ENCODE measurements at regions not wholly inside any gene's neighbourhood (a gene's known extent, or its start where the extent isn't known, plus 50 kb on each side); places are given as distances from the start of the nearest gene placed in this dataset.
"Not testable (repeated sequence)": the region's sequence is repeated elsewhere in the genome, so short reads cannot be mapped to it uniquely, and the experiment has no call there.

DNA sequence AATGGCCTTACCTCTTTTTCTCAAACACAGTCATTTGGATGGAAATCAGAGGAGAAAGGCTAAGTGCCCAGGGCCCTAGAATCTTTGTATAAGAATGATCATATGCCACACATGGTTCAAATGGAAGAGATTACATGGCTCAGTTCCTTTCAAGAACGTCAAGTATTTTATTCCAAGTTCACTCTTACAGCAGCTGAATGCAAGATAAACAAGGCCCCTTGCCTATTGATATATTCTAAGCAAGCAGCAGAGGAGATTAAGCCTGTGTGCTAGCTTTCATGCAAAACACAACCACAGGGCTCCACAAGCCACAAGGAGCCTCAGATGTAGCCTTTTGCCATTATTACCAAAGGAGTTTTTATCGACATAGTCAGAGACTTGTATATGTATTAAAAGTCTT, 55.3 kb upstream of the SLCO6A1 start:
- Mint-ChIP-seq H3K36me3 (ENCODE audit: low read depth) (no peaks in the 10 kb centered on the region), H3K27me3 (peaks cover 8% of the 10 kb centered on the region), H3K4me1 (no peaks in the 10 kb centered on the region), H3K4me3 (no peak overlapping the region), H3K27ac (no peak overlapping the region)
- ATAC-seq (no peak), DNase-seq (no peak)
- H3K9me3 ChIP-seq (ENCODE audit: control insufficient read depth, low read length, poor library complexity, severe bottlenecking), result no peaks in the 10 kb centered on the region

DNA sequence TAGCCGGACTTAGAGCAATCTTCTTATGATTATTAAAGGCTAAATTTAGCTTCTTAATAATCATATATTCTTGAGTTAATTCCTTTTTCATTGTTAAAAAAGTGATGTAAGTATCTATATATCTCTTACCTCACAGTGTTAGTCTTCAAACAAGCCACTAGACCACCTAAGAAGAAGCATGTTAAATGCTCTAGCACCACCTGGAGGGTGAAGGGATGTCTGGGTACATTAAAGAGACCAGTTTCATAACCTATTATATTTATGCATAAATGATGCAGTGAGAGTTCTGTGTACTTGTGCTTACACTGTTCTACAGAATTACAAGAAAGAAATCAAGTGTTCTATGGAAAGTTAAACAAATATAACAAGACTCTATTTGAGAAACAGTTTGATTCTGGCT, 55.9 kb upstream of the SLCO6A1 start:
- H3K36me3 Mint-ChIP-seq (ENCODE audit: low read depth), result no peaks in the 10 kb centered on the region
- H3K9me3 ChIP-seq (ENCODE audit: control insufficient read depth, low read length, poor library complexity, severe bottlenecking), result no peaks in the 10 kb centered on the region
- DNase-seq (no peak), ATAC-seq (no peak)
- no peaks in the 10 kb centered on the region for H3K4me1 Mint-ChIP-seq
- H3K27ac Mint-ChIP-seq, result no peak overlapping the region
- H3K27me3 Mint-ChIP-seq, result peaks cover 15% of the 10 kb centered on the region
- H3K4me3 Mint-ChIP-seq, result no peak overlapping the region

DNA sequence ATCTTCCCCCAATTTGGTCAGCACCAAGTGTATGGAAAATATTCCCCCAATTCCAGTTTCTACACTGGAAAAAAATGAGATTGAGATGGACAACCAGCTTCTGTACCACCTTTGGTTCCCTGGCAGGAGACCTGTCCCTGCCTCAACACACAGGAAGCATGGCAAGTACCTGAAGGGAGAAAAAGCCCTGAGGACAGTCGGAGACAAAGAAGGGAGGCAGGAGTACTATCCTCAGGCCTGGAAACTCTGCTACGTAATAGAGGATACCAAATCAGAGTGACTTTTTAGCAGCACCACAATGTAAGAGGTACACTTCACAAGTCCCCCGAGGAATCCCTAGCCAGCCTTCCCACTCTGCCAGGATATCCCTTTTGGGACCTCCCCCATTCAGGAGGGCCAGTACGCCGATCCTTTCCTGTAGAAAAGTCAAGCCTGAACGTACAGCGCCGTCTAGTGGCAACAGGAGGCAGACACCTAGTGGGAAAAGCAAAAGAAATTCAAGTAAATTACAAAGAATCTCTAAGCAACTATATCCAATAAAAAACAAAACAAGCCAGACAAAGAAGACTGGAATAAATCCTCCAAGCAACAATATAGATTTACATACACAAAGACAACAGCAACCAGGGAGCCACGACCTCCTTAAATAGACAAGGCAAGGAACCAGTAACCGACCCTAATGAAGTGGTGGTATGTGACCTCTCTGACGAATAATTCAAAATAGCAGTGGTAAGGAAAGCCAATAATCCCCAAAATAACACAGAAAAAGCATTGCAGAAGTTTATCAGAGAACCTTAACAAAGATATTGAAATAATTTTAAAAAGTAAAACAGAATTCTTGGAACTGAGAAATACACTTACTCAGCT, 63.3 kb upstream of the SLCO6A1 start:
- Mint-ChIP-seq H3K27me3 (peaks cover 15% of the 10 kb centered on the region), H3K36me3 (ENCODE audit: low read depth) (no peaks in the 10 kb centered on the region), H3K27ac (no peak overlapping the region), H3K4me1 (no peaks in the 10 kb centered on the region), H3K4me3 (no peak overlapping the region)
- H3K9me3 ChIP-seq (ENCODE audit: control insufficient read depth, low read length, poor library complexity, severe bottlenecking), result no peaks in the 10 kb centered on the region
- no peak for DNase-seq
- no peak for ATAC-seq

DNA sequence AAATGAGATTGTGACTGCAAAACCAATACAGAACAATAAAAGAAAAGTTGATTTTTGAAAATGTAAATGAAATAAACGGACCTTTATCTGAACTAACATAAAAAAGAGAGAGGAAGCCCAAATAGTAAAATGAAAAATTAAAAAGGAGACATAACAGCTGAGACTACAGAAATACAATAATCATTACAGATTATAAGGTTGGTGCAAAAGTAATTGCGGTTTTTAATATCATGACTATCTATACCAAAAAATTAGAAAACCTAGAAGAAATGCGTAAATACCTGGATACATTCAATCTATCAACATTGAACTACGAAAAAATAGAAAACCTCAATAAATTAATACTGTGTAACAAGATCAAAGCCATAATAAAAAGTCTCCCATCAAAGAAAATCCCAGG, 71.9 kb upstream of the SLCO6A1 start:
- ATAC-seq (no peak), DNase-seq (no peak)
- Mint-ChIP-seq H3K36me3 (ENCODE audit: low read depth) (no peaks in the 10 kb centered on the region), H3K4me1 (peaks cover 2% of the 10 kb centered on the region), H3K27me3 (peaks cover 22% of the 10 kb centered on the region), H3K27ac (no peak overlapping the region), H3K4me3 (no peak overlapping the region)
- no peaks in the 10 kb centered on the region for H3K9me3 ChIP-seq (ENCODE audit: control insufficient read depth, low read length, poor library complexity, severe bottlenecking)

DNA sequence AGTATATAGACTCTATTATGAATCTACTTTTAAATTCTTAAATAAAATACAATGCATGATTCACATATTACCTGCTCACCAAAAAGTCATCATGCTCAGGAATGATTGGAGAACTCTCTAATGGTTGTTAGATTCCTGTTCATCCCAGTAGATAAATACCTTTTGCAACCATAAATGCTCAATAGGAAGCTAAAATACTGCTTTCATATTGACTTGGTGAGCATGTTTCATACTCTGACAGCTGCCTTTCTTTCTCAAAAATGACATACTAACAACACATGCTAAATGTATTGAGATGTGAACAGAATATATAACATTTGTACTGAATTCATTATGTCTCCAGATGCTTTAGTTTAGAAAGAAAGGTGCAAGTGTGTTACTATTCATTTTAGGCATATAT, 79.6 kb upstream of the SLCO6A1 start:
- no peak for DNase-seq
- no peak overlapping the region for H3K27ac Mint-ChIP-seq
- no peak overlapping the region for H3K4me3 Mint-ChIP-seq
- ATAC-seq, result no peak
- H3K4me1 Mint-ChIP-seq, result peaks cover 2% of the 10 kb centered on the region
- H3K36me3 Mint-ChIP-seq (ENCODE audit: low read depth), result no peaks in the 10 kb centered on the region
- peaks cover 17% of the 10 kb centered on the region for H3K27me3 Mint-ChIP-seq
- no peaks in the 10 kb centered on the region for H3K9me3 ChIP-seq (ENCODE audit: control insufficient read depth, low read length, poor library complexity, severe bottlenecking)

DNA sequence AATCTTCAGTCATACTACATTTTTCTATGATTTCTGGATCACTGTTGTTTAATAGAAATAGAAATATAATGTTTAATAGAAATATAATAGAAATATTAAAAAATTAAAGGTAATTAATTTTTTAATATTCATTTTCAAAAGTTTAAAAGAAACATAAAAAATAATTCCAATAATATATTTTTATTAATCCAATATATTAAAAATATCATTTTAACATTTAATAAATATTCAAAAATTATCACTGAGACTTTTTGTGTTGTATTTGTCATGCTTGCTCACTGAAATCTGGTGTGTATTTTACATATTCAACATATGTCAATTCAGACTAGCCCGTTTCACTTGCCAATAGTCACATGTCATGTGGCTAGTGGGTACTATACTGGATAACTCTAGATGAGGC, 80.6 kb upstream of the SLCO6A1 start:
- DNase-seq (no peak), ATAC-seq (no peak)

DNA sequence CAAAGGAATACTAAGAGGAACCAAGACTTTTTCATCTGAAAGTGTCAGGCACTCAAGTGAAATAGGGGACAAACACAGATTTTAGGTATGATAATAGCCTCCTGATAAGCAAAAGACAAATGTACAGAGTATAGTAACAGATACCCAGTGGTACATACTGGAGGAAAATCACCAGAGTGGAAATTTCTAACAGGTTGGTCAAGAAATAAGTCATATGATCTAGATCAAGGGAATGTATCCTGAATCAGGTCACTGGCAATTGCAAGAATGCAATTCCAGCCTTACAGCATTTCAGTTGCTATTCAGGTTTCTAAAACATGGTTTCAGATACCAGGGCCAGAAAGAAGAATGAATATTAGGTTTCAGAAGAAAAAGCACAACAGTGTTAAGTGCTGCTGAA, 82.2 kb upstream of the SLCO6A1 start:
- Mint-ChIP-seq H3K27ac (no peak overlapping the region), H3K36me3 (ENCODE audit: low read depth) (no peaks in the 10 kb centered on the region), H3K4me1 (peaks cover 4% of the 10 kb centered on the region), H3K4me3 (no peak overlapping the region), H3K27me3 (peaks cover 24% of the 10 kb centered on the region)
- no peak for ATAC-seq
- DNase-seq, result no peak
- H3K9me3 ChIP-seq (ENCODE audit: control insufficient read depth, low read length, poor library complexity, severe bottlenecking), result no peaks in the 10 kb centered on the region

More for the DNA sequence above, 80.6 kb upstream of the SLCO6A1 start:
- peaks cover 4% of the 10 kb centered on the region for H3K4me1 Mint-ChIP-seq
- H3K9me3 ChIP-seq (ENCODE audit: control insufficient read depth, low read length, poor library complexity, severe bottlenecking), result no peaks in the 10 kb centered on the region
- peaks cover 17% of the 10 kb centered on the region for H3K27me3 Mint-ChIP-seq
- H3K36me3 Mint-ChIP-seq (ENCODE audit: low read depth), result no peaks in the 10 kb centered on the region
- H3K4me3 Mint-ChIP-seq, result no peak overlapping the region
- no peak overlapping the region for H3K27ac Mint-ChIP-seq

DNA sequence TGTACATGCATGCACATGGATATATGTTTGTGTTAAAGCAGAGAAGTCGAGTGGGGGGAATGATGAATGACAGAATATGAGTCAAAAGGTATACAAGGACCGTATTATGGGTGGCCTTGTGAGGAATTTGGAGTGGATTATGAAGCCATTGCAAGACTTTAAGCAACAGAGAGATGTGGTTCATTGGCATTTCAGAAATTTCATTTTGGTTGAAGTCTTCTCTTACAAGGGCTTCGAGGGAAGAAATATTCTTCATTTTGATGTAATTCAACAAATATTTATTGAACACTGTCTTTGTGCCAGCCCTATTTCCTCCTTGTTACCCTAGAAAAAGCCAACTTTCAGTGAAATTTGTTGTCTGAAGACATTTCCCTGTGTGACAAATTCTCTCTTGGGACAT, 83.9 kb upstream of the SLCO6A1 start:
- no peak overlapping the region for H3K4me3 Mint-ChIP-seq
- peaks cover 4% of the 10 kb centered on the region for H3K4me1 Mint-ChIP-seq
- ATAC-seq (no peak), DNase-seq (no peak)
- peaks cover 22% of the 10 kb centered on the region for H3K27me3 Mint-ChIP-seq
- H3K27ac Mint-ChIP-seq, result no peak overlapping the region
- no peaks in the 10 kb centered on the region for H3K9me3 ChIP-seq (ENCODE audit: control insufficient read depth, low read length, poor library complexity, severe bottlenecking)
- no peaks in the 10 kb centered on the region for H3K36me3 Mint-ChIP-seq (ENCODE audit: low read depth)

DNA sequence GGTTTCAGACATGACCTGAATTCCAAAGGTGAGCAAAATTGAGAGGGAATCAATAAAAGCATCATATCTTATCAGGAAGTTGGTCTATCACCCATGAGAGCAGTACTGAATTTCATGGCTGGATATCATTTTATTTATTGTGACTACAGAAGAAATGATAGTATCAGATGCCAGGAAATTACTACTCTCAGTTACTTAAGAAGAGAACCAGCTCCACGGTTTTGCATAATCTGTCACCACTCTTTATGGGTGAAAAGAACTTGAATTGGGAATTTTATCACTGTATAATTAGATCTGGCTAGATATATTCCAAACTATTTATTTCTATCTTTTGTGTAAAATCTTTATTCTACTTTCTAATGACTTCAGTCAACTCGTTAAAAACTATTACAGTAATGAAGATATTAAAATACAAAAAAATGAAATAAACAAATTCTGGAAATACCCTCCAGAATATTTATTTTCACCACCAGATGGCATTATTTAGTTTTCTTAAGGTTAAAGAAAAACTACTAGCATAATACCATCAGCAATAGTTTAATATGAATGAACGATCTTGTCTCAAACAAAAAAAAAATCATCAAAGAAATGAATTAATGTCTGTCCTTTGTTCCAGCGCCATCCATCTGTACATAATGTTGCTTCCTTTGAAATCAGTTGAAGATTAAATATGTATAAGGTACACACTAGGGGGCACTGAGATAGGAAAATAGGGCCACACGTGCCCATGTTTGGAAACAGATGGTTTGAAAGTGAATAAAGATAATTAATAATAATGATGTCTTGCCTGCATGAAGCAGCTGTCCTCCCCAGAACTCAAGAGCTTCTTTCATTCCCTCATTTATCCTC, 84.7 kb upstream of the SLCO6A1 start:
- no peaks in the 10 kb centered on the region for H3K36me3 Mint-ChIP-seq (ENCODE audit: low read depth)
- no peak overlapping the region for H3K4me3 Mint-ChIP-seq
- DNase-seq, result no peak
- ATAC-seq, result no peak
- H3K4me1 Mint-ChIP-seq, result peaks cover 4% of the 10 kb centered on the region
- H3K27me3 Mint-ChIP-seq, result peaks cover 28% of the 10 kb centered on the region
- no peaks in the 10 kb centered on the region for H3K9me3 ChIP-seq (ENCODE audit: control insufficient read depth, low read length, poor library complexity, severe bottlenecking)
- no peak overlapping the region for H3K27ac Mint-ChIP-seq

DNA sequence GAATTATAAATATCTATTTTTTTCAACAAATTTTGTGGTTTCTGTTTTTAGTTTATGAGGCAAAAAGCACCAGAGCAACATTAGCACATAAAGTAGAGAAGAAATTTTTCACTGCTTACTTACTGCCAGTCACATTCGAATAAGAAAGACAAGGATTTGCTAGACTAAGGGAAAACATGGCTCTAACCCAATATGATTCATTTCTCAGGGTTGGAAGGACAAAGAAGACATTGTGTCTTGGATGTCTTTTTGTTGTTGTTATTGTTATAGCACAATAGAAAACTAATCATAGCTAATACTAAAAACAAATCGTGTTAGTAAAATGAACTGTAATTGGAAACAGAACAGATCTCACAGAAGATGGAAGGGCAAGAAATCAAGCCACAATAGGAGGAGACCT, 90.9 kb upstream of the SLCO6A1 start:
- no peaks in the 10 kb centered on the region for H3K36me3 Mint-ChIP-seq (ENCODE audit: low read depth)
- no peak overlapping the region for H3K27ac Mint-ChIP-seq
- H3K27me3 Mint-ChIP-seq, result peaks cover 48% of the 10 kb centered on the region
- H3K4me3 Mint-ChIP-seq, result no peak overlapping the region
- no peak for ATAC-seq
- DNase-seq, result no peak
- H3K9me3 ChIP-seq (ENCODE audit: control insufficient read depth, low read length, poor library complexity, severe bottlenecking), result no peaks in the 10 kb centered on the region
- no peaks in the 10 kb centered on the region for H3K4me1 Mint-ChIP-seq

DNA sequence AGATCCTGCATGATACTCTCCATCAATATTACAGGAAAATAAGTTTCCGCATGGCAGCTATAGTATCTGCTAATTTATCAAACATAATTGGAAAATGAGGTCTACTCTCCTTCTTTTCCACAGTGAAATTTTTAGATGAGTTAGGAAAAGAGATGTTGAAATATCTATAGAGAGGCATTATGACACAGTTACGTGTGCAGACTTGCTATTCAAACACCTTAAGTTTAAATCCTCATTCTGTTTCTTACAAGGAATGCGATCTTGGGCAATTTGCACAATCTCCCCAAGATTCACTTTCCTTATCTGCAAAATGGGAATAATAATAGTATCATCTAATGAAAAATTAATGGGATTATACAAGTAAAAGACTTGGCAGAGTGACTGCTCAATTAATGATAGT, 91.7 kb upstream of the SLCO6A1 start:
- H3K9me3 ChIP-seq (ENCODE audit: control insufficient read depth, low read length, poor library complexity, severe bottlenecking), result no peaks in the 10 kb centered on the region
- Mint-ChIP-seq H3K4me1 (no peaks in the 10 kb centered on the region), H3K36me3 (ENCODE audit: low read depth) (no peaks in the 10 kb centered on the region), H3K27ac (no peak overlapping the region), H3K27me3 (peaks cover 41% of the 10 kb centered on the region), H3K4me3 (no peak overlapping the region)
- no peak for DNase-seq
- ATAC-seq, result no peak

DNA sequence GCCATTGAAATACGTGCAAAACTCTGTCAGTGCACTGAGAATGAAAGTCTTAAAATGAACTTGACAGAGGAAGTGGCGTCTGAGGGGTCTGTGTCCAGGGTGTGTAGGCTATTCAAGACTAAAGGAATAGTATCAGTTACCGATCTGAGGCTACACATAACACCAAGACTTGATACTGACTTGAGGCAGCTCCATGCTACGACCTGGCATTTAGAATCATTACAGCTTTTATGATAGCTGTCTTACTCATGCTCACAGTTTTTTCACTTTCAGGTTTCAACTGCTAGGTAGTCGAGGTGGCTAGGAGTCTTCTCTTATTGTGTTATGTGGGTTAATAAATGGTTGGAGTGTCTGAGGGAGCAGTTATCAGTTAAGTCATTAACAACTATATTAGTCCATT, 92.8 kb upstream of the SLCO6A1 start:
- no peak overlapping the region for H3K4me3 Mint-ChIP-seq
- H3K9me3 ChIP-seq (ENCODE audit: control insufficient read depth, low read length, poor library complexity, severe bottlenecking), result no peaks in the 10 kb centered on the region
- peaks cover 41% of the 10 kb centered on the region for H3K27me3 Mint-ChIP-seq
- no peaks in the 10 kb centered on the region for H3K4me1 Mint-ChIP-seq
- DNase-seq, result no peak
- ATAC-seq, result no peak
- no peak overlapping the region for H3K27ac Mint-ChIP-seq
- H3K36me3 Mint-ChIP-seq (ENCODE audit: low read depth), result no peaks in the 10 kb centered on the region

DNA sequence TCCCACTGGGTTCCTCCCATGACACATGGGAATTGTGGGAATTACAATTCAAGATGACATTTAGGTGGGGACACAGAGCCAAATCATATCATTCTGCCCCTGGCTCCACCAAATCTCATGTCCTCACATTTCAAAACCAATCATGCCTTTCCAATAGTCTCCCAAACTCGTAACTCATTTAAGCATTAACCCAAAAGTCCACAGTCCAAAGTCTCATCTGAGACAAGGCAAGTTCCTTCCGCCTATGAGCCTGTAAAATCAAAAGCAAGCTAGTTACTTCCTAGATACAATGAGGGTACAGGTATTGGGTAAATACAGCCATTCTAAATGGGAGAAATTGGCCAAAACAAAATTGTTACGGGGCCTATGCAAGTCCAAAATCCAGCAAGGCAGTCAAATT, 93.8 kb upstream of the SLCO6A1 start:
- H3K27me3 Mint-ChIP-seq, result peaks cover 40% of the 10 kb centered on the region
- H3K36me3 Mint-ChIP-seq (ENCODE audit: low read depth); DNase-seq; H3K27ac Mint-ChIP-seq; H3K9me3 ChIP-seq (ENCODE audit: control insufficient read depth, low read length, poor library complexity, severe bottlenecking); ATAC-seq; H3K4me3 Mint-ChIP-seq; H3K4me1 Mint-ChIP-seq: not testable (repeated sequence)

Data from T-helper 17 cell (primary cell).